B cell (primary cell): ENCODE measurements at regions not wholly inside any gene's neighbourhood (a gene's known extent, or its start where the extent isn't known, plus 50 kb on each side); places are given as distances from the start of the nearest gene placed in this dataset.

Source experiments
- ATAC-seq: fragments of 200-7000 bp; cut with Tn5 transposase; one replicate; pipeline ENCODE4 v1.10.0; 2021; ENCODE audit warnings: low read depth, mild to moderate bottlenecking, moderate number of reproducible peaks, moderate library complexity
- CTCF ChIA-PET: fragments of 350-600 bp; sonication (Branson Sonifier 250); formaldehyde crosslinking; loops from one replicate; lab custom pipeline; 2021; ENCODE audit warnings: antibody characterized with exemption, inconsistent platforms; lab: Charles Lee
- POLR2A ChIA-PET: fragments of 350-600 bp; sonication (Branson Sonifier 250); formaldehyde crosslinking; loops from one replicate; lab custom pipeline; 2021; ENCODE audit warnings: antibody characterized with exemption; lab: Charles Lee
- DNase-seq: peaks from one replicate; pipeline ENCODE4 v3.0.0; 2013
- H2AFZ ChIP-seq: 2 replicates; pipeline ENCODE4 v1.6.1; 2012; ENCODE audit warnings: mild to moderate bottlenecking, low read depth, low read length; ENCODE audit not compliant: insufficient read depth, poor library complexity, severe bottlenecking
- H3K27ac ChIP-seq, 2 donors: 1 replicate in 1 of 2; 2 replicates in 1 of 2; pipeline ENCODE4 v1.5.1; 2012 to 2013; ENCODE audit warnings: low read length in 2 of 2, mild to moderate bottlenecking in 2 of 2, moderate library complexity in 1 of 2
- H3K27me3 ChIP-seq, 4 experiments: fragments of 200-600 bp in 1 of 4; sonication (generic) in 1 of 4; replicated peaks in 1 of 4; 1 replicate in 2 of 4; 2 replicates in 2 of 4; pipeline versions ENCODE4 v1.6.1 to v1.7.0; 2013 to 2016; ENCODE audit warnings: low read length in 3 of 4, mild to moderate bottlenecking in 2 of 4, mixed read lengths in 1 of 4, moderate library complexity in 1 of 4; ENCODE audit not compliant: insufficient read depth in 4 of 4, control insufficient read depth in 3 of 4; ENCODE audit errors: control extremely low read depth in 1 of 4
- H3K36me3 ChIP-seq, 2 experiments: replicated peaks in 1 of 2; 1 replicate in 1 of 2; 2 replicates in 1 of 2; pipeline versions ENCODE4 v1.6.1 to v1.7.1; 2013; ENCODE audit warnings: low read length in 1 of 2; ENCODE audit not compliant: insufficient read depth in 2 of 2, control insufficient read depth in 1 of 2; ENCODE audit errors: control extremely low read depth in 1 of 2, extremely low read depth in 1 of 2
- H3K4me1 ChIP-seq, 2 donors: fragments of 200-600 bp in 1 of 2; sonication (generic) in 1 of 2; 1 replicate in 1 of 2; 2 replicates in 1 of 2; pipeline versions ENCODE4 v1.5.1 to v1.6.1; 2013 to 2017; ENCODE audit warnings: low read length in 2 of 2; ENCODE audit not compliant: control insufficient read depth in 2 of 2, insufficient read depth in 2 of 2
- H3K4me2 ChIP-seq: replicated peaks from 2 replicates; pipeline ENCODE3; 2012; ENCODE audit warnings: mild to moderate bottlenecking, low read depth, low read length; ENCODE audit not compliant: poor library complexity, severe bottlenecking
- H3K4me3 ChIP-seq, 5 experiments: fragments of 200-600 bp in 1 of 5; sonication (generic) in 1 of 5; 1 replicate in 3 of 5; 2 replicates in 2 of 5; pipeline versions ENCODE4 v1.5.1 to v1.7.0; 2011 to 2016; ENCODE audit warnings: low read length in 4 of 5, mild to moderate bottlenecking in 4 of 5, low read depth in 2 of 5, control low read depth in 1 of 5, moderate library complexity in 1 of 5; ENCODE audit not compliant: insufficient read depth in 1 of 5; ENCODE audit errors: control extremely low read depth in 1 of 5, extremely low read depth in 1 of 5
- H3K79me2 ChIP-seq: fragments of 200-600 bp; sonication (generic); one replicate; pipeline ENCODE4 v1.6.0; 2016; ENCODE audit warnings: low read length; ENCODE audit not compliant: control insufficient read depth, insufficient read depth
- H3K9ac ChIP-seq: fragments of 200-600 bp; sonication (generic); 2 replicates; pipeline ENCODE4 v1.6.1; 2017; ENCODE audit warnings: mild to moderate bottlenecking, low read length, moderate library complexity
- H3K9me3 ChIP-seq, 3 donors: one replicate each; pipeline versions ENCODE4 v1.6.1 to v1.7.1; 2013; ENCODE audit warnings: low read length in 2 of 3; ENCODE audit not compliant: control insufficient read depth in 2 of 3, insufficient read depth in 1 of 3; ENCODE audit errors: control extremely low read depth in 1 of 3
- H4K20me1 ChIP-seq: 2 replicates; pipeline ENCODE4 v1.6.0; 2012; ENCODE audit warnings: mild to moderate bottlenecking, low read length; ENCODE audit not compliant: insufficient read depth, control insufficient read depth, poor library complexity, severe bottlenecking
- H3K27ac Mint-ChIP-seq: one replicate; pipeline ENCODE4 v1.8.0; 2021; ENCODE audit warnings: mixed read lengths
- H3K27me3 Mint-ChIP-seq: one replicate; pipeline ENCODE4 v1.8.0; 2021; ENCODE audit warnings: mixed read lengths
- H3K4me1 Mint-ChIP-seq: one replicate; pipeline ENCODE4 v1.8.0; 2021; ENCODE audit warnings: mixed read lengths
- H3K4me3 Mint-ChIP-seq: one replicate; pipeline ENCODE4 v1.8.0; 2021; ENCODE audit warnings: mixed read lengths
- H3K9me3 Mint-ChIP-seq: one replicate; pipeline ENCODE4 v1.8.0; 2022; ENCODE audit warnings: mixed read lengths; ENCODE audit not compliant: insufficient read depth
- EZH2 ChIP-seq: IDR thresholded peaks from 2 replicates; pipeline ENCODE4 v1.6.1; 2012; ENCODE audit warnings: borderline replicate concordance, low read depth, mild to moderate bottlenecking, moderate library complexity, low read length; ENCODE audit not compliant: insufficient read depth, poor library complexity, severe bottlenecking
- WGBS: methylation state at CpG from one replicate; pipeline ENCODE4 v1.1.5; 2013; ENCODE audit warnings: missing lambda C conversion rate; ENCODE audit not compliant: insufficient coverage; 5-methylcytosine and 5-hydroxymethylcytosine counted together
- intact Hi-C: fragments of 100-400 bp; cut with micrococcal nuclease; formaldehyde crosslinking; loops from one replicate; pipeline ENCODE4 v1.10.0; 2022
- TF ChIP-seq, protein P1 (sequence below): fragments of 200-600 bp; IDR thresholded peaks from one replicate; pipeline ENCODE4 v1.8.0; 2022; ENCODE audit warnings: antibody characterized with exemption, mild to moderate bottlenecking

GRCh38 chr10:25675204-25675603, 258.8 kb upstream of the MYO3A start:
- H3K27ac ChIP-seq: no peak overlapping the region
- WGBS: 100% methylated on average over 2 of the region's 7 CpGs
- H3K36me3 ChIP-seq: no peaks in the 10 kb centered on the region
- H3K79me2 ChIP-seq: no peaks in the 10 kb centered on the region
- H3K4me2 ChIP-seq: no peak overlapping the region
- H3K9ac ChIP-seq: no peak overlapping the region
- H3K4me3 Mint-ChIP-seq: no peak overlapping the region
- H3K4me1 ChIP-seq: no peaks in the 10 kb centered on the region
- H2AFZ ChIP-seq: no peak overlapping the region
- H3K27me3 ChIP-seq: peaks cover 0 to 3% (median 0%) of the 10 kb centered on the region in 4 experiments
- ChIA-PET POLR2A (no interaction called here), CTCF (no interaction called here)
- no peaks in the 10 kb centered on the region for H3K4me1 Mint-ChIP-seq
- H3K9me3 Mint-ChIP-seq: no peaks in the 10 kb centered on the region
- H3K4me3 ChIP-seq: no peak overlapping the region
- H4K20me1 ChIP-seq: no peaks in the 10 kb centered on the region
- H3K27ac Mint-ChIP-seq: no peak overlapping the region
- peaks cover 0 to 7% (median 0%) of the 10 kb centered on the region in 3 donors for H3K9me3 ChIP-seq
- no peak for ATAC-seq
- intact Hi-C loops: no loop called here
- no peak for TF ChIP-seq EZH2
- TF ChIP-seq, protein P1, sequence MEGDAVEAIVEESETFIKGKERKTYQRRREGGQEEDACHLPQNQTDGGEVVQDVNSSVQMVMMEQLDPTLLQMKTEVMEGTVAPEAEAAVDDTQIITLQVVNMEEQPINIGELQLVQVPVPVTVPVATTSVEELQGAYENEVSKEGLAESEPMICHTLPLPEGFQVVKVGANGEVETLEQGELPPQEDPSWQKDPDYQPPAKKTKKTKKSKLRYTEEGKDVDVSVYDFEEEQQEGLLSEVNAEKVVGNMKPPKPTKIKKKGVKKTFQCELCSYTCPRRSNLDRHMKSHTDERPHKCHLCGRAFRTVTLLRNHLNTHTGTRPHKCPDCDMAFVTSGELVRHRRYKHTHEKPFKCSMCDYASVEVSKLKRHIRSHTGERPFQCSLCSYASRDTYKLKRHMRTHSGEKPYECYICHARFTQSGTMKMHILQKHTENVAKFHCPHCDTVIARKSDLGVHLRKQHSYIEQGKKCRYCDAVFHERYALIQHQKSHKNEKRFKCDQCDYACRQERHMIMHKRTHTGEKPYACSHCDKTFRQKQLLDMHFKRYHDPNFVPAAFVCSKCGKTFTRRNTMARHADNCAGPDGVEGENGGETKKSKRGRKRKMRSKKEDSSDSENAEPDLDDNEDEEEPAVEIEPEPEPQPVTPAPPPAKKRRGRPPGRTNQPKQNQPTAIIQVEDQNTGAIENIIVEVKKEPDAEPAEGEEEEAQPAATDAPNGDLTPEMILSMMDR: no peak
- DNase-seq: no peak
- no peaks in the 10 kb centered on the region for H3K27me3 Mint-ChIP-seq

- H3K27me3 Mint-ChIP-seq: no peaks in the 10 kb centered on the region
- Histone ChIP-seq H3K4me3 (no peak overlapping the region), H3K27me3 (peaks cover 0 to 3% (median 0%) of the 10 kb centered on the region in 4 experiments), H3K9me3 (peaks cover 0 to 7% (median 0%) of the 10 kb centered on the region in 3 donors), H3K9ac (no peak overlapping the region), H3K4me2 (no peak overlapping the region), H3K36me3 (no peaks in the 10 kb centered on the region), H3K79me2 (no peaks in the 10 kb centered on the region), H2AFZ (no peak overlapping the region), H3K27ac (no peak overlapping the region), H4K20me1 (no peaks in the 10 kb centered on the region), H3K4me1 (no peaks in the 10 kb centered on the region)
- ATAC-seq (no peak), DNase-seq (no peak)
- no CpG with 5 or more reads among the region's 1 CpG for WGBS
- H3K4me1 Mint-ChIP-seq: no peaks in the 10 kb centered on the region
- POLR2A ChIA-PET: no interaction called here
- intact Hi-C loops: no loop called here
- no peak overlapping the region for H3K4me3 Mint-ChIP-seq
- no peak for TF ChIP-seq EZH2
- TF ChIP-seq, protein P1: no peak
- no peak overlapping the region for H3K27ac Mint-ChIP-seq
- no peaks in the 10 kb centered on the region for H3K9me3 Mint-ChIP-seq
- CTCF ChIA-PET: no interaction called here
Observed at GRCh38 chr10:25675615-25676014, 258.4 kb upstream of the MYO3A start.
